GM19025 (cell line): ENCODE measurements at regions not wholly inside any gene's neighbourhood (a gene's known extent, or its start where the extent isn't known, plus 50 kb on each side); places are given as distances from the start of the nearest gene placed in this dataset.
A peak's percentile ranks its signal among the peaks of the same experiment; 100 is the strongest.
"Not testable (repeated sequence)": the region's sequence is repeated elsewhere in the genome, so short reads cannot be mapped to it uniquely, and the experiment has no call there.

Experiments
- ATAC-seq: cut with Tn5 transposase; IDR thresholded peaks from one replicate; pipeline ENCODE4 v1.9.1; 2021; ENCODE audit warnings: mild to moderate bottlenecking, low read depth, moderate library complexity; ENCODE audit not compliant: unreplicated experiment

DNA sequence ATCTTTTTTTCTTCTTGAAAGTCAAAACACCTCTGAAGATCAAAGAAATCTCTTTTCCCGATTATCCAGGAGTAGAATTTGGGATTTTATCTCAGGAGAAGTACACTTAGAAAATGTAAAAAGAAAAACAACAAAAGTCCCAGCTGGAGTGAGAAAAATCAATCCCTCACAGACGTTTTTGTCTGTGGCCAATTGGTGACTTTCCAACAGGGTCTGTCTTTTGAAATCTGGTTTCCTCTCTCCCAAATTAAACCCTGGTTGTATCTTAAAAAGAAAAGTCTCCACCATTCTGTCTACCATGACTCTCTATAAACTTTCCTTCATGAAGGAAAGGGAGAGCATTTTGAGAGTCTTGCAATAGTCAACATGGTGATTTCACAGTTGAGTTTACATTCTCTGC lies 88.1 kb downstream of the DACT1 start:
- ATAC-seq, result no peak

DNA sequence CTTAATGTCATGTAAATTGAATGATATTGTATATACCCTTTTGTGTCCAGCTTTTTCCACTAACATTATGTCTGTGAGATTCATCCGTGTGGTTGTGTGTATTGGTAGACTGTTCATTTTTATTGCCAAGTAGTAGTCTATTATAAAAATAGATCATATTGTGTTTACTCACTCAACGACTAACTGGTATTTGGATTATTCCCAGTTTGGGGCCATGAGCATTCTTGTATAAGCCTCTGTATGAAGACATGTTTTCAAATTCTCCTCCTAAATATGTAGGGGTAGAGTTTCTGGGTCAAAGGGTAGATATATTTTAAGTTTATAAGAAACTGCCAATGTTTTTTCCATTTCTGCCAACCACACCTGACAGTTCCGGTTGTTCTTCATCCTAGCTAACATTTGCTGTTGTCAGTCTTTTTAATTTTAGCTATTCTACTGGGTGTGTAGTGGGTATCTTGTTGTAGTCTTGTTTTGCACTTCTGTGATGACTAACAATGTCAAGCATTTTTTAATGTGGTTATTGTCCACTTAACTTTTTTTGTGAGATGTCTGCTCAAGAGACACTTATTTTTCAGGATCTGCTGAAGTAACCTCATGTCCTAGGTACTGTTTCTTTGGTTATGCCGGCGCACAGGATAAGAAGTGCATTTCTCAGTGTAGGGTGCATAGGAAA lies 93.2 kb downstream of the DACT1 start:
- no peak for ATAC-seq

DNA sequence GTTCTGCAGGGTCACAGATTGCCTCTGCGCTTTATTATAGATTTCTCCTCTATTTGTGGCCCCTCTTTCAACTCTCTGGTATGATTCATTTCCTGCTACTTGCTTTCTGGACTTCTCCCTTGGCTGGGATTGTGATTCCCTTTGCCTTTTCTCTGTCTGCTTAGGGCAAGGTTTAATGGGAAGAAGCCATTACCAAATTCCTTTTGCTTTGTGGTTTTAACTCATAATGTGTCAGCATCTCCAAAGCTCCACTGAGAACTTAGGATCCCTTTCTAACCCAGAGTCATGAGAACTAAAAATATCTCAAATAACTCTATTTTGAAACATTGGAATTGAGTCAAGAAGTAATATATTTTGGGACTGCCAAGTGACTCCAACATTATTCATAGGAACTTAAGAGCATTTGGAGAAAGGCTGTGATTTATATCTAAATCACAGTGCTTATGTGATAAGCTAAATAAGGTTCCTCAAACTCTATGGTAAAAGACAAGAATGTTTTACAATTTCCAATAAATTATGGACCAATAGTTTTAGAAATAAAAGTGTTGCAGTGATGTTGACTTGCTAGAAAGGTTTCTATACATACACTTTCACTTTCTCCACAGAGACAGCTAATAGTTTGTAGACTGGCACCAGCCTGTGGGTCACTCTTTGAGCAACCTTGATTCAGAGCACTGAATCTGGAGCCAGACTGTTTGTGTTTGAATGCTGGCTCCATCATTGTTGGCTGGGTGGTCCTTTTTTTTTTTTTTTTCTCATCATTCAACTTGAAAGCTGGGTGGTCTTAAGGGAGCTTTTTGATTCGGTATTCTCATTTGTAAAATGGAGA lies 93.9 kb downstream of the DACT1 start:
- ATAC-seq, result no peak

DNA sequence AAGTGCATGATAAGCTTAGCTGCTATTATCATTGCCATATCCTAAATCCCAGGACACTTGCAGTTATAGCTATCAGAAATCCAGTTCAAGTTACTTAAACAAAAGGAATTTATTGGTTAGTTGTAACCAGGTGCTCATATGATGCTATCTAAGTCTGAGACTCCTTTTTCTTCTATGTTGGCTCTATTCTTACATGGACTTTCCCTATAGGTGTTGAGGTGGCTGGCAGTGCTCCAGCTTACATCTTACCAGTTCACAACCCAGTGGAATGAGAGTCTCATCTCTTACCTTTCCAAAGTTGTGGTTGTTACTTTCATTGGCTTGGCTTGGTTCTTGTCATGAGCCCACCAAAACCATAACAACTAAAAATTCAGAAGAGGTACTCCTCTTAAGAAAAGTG lies 94.6 kb downstream of the DACT1 start:
- ATAC-seq, result no peak

DNA sequence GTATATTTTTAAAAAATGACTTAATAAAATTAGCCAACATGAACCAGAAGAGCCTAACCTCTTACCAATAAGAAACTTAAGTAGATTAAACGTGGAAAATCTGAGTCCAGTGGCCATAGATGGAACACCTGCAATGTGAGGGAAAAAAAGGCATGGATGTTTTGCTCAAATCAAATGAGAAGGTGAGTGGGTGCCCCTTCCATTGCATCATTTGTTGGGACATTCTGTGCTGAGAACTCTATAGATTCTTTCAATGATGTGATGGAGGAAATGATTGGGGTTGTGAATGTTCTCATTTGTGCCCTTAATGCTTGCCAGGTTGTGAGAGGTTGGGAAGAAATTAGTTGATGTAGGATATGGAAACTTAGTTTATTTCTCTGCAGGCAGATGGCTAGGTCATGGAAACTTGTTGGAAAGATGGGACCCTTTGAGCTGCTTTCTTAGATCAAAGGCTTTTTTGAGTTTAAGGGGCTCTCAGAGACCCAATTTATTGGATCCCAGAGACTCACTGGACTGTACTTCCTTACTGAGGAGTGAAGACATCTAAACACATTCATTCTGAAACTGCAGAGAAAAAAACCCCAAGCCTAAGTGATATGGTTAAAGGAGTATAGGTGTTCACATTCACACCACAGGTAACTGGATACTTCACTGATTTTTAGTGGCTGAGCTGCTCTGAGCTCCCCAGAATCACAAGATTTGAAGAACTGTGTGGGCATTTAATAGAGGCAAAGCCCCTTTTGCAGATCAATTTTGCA lies 95.9 kb downstream of the DACT1 start:
- ATAC-seq, result peak; percentile 73

DNA sequence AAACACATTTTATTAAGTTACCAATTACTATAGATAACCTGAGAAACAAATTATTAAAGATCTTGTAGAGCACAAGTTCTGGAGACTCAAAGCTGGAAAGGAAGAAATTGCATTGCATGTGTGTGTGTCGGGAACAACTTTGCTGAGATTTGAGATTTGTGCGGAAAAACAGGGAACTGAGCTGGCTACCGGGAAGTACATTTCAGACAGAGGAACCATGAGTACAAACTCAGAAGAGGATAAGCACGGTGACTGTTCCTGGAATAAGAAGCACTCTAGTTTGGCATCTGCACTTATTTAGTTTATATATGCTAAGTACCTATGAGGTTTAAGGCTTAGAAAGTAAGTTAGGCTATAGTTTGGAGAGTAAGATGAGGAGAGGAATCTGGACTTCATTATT lies 97.8 kb downstream of the DACT1 start:
- no peak for ATAC-seq

GRCh38 chr14:58736606-58737005 lies 98.8 kb downstream of the DACT1 start:
- no peak for ATAC-seq

DNA sequence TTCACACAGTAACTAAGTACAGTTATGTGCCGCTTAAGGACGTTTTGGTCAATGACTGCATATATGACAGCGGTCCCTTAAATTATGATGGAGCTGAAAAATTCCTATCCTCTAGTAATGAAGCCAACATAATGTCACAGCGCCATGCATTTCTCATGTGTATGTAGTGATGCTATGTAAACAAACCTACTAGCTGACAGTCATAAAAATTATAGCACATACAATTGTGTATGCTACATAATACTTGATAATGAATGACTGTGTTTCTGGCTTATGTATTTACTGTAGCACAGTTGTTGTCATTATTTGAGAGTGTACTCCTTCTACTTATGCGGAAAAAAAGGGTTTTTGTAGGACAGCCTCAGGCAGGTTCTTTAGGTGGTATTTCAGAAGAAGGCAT lies 99.7 kb downstream of the DACT1 start:
- no peak for ATAC-seq

- no peak for ATAC-seq
These were observed 100.6 kb downstream of the DACT1 start for GRCh38 chr14:58738189-58738836.

GRCh38 chr14:58738876-58739275 lies 101.1 kb downstream of the DACT1 start:
- ATAC-seq, result no peak

- peak; percentile 92 for ATAC-seq
These were observed 101.9 kb downstream of the DACT1 start for GRCh38 chr14:58739674-58740073.

DNA sequence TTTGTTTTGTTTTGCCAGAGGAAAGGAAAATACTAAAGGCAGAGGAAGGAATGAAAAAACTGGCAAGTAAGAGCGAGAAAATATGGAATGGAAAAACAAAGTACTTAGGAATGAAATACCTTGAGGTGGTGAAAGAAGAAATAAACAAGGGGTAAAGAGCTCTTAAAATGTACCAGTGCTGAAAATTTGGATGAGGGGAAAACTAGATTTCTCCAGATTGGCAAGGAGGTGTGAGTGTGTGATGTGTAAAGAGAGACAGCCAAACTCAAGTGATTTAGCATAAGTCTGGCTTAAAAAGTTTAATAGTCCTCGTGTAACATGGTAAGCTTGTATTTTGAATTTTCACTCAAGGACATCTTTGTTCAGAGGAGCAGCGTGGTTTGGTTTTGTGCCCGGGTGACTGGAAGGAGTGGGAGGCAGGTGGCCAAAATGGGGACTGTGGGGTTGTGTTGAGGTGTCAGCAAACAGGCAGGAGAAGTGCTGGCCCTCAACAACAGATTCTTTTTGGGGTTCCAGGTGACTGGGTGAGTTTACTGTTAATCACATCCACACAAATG lies 102.7 kb downstream of the DACT1 start:
- ATAC-seq, result no peak

GRCh38 chr14:58744801-58745394 lies 107.1 kb downstream of the DACT1 start:
- no peak for ATAC-seq

DNA sequence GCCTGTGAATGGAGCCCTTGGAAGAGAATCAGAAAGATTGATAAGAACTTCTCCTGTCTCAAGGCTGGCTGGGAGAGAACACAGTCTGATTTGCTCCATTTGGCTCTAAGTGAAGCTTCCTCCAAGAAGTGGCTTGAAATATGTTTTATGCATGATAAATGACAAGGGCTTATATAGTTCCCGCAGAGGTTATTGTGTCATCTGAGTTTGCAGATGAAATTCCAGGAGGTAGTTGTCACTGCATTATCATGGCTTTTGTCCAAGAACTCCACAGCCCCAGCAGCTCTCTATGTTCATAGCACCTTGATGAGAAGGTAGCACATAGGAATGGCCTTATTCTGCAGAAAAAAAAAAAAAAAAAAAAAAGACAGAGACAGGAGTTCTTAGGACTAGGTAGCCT lies 108.5 kb downstream of the DACT1 start:
- ATAC-seq, result no peak

DNA sequence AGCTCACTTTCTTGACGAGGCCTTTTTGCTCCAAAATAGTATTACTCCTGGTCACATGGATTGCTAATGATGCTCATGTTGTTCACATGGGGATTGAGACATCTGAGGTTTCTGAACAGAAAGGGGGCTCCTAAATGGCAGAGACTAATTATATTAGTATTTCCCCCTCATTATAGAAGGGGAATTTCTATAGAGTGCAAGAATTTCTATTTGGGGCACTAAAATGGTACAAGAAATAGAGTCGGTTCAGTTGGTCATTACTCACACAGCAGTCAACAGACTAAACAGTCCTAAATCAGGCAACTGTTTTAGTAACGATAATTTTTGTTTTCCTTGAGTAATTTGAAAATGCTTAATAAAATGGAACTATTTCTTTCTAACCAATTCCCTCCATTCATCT lies 108.9 kb downstream of the DACT1 start:
- no peak for ATAC-seq

DNA sequence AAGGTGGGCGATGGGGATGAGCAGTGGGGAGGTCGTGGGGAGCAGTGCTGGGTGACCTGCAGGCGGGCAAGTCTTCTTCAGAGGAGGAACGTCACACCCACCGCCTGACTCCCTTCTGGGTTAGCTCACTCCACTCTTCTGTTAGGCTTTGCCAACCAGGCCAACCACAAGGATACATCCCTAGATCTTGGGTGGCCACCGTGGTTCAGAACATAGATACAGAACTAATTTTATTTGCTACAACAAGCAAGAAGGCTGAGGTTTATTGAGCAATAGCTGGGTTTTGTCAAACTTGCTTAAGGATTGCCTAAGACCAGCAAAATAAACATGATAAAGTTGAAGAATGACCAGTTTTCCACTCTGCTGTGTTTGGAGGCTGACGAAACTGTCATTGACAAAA lies 109.4 kb downstream of the DACT1 start:
- no peak for ATAC-seq

DNA sequence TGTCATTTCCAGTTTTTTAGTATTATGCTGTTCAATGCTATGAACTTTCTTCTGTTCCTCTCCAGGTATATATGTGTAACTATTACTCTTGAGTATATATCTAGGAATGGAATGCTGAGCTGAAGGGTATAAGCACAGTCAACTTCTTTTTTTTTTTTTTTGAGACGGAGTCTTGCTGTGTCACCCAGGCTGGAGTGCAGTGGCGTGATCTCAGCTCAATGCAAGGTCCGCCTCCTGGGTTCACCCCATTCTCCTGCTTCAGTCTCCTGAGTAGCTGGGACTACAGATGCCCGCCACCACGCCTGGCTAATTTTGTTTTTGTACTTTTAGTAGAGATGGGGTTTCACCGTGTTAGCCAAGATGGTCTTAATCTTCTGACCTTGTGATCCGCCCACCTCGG lies 110.5 kb downstream of the DACT1 start:
- not testable (repeated sequence) for ATAC-seq

DNA sequence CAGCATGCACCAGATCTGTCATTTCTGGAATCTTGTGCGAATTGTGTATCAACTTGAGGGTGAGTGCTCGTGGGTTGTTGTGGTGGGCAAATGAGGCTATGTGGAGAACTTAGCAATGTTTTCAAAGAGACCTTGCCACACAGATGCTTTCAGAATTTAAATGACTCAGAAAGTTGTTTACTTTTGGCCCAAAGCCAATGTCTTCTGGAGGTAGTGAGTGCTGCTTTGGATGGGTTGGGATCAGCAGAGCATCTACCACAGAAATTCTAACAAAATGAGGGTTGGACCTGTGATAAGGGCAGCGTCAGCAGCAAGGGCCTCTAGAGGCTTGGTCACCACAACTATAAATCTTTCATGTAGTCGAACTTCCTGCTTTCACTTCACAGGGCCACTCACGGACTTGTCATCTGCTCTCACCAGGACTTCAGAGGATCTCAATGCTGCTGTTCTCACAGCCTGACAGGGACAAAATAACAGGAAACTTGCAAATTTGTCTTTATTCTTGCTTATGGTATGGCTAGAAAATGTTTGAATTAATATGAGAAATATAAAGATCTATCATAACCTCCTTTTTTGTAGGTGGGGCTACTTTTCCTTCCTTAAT lies 111.4 kb downstream of the DACT1 start:
- ATAC-seq, result peak; percentile 83

DNA sequence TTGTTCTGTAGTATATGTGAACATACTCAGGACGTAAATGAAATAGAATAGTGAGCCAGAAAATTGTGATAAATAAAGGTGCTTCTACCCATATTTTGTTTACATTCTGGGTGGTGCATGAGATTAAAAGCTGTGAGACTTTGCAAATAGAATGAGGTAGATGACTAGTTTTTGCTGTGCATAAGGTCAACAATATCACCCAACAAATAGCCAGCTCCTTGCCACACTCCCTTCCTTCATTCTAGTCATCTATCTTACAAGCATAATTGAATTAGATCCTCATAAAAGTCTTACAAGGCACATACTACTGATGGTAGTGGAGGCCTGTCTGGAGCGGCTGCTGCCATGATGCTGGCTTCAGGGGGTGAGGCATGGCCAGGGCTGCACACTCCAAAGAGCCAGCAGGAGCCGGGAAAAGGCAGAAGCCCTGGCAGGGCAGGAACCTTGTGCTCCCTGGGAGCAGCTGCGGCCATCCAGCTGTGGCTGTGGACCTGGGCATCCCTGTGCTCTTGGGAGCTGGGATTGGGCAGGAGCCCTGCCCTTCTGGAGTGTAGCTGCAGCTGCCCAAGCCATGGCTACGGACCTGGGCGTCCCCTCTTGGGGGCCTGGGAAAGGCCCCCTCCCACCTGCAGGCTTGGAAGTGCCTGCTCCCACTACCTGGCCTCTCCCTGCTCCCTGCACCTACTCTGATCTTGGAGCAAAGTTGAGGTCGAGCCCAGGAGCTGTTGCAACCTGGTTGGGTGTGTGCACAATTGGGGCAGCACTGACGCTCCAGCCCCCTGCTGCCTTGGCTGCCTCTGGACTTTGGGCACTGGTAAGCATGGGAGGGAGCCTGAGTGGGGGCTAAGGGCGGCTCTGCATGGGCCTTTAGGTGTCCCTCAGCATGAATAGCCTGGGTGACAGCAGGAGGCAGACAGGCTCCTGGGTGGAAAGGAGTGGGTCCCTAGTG lies 112.8 kb downstream of the DACT1 start:
- ATAC-seq, result no peak
